HL-60 (cell line): ENCODE measurements at regions not wholly inside any gene's neighbourhood (a gene's known extent, or its start where the extent isn't known, plus 50 kb on each side); places are given as distances from the start of the nearest gene placed in this dataset.
"Not testable (repeated sequence)": the region's sequence is repeated elsewhere in the genome, so short reads cannot be mapped to it uniquely, and the experiment has no call there.

Experiments
- DNase-seq, 2 experiments: peaks; one replicate each; pipeline ENCODE4 v3.0.0-alpha.2; 2010 to 2020; ENCODE audit warnings: low read depth in 1 of 2, low spot score in 1 of 2
- H3K27ac ChIP-seq: fragments of 250-450 bp; sonication (Bioruptor Pico); replicated peaks from 2 replicates; pipeline ENCODE4 v1.5.1; 2020; ENCODE audit warnings: mild to moderate bottlenecking, moderate library complexity
- H3K27me3 ChIP-seq: fragments of 250-450 bp; sonication (Bioruptor Pico); 2 replicates; pipeline ENCODE4 v1.5.1; 2021; ENCODE audit warnings: mild to moderate bottlenecking, moderate library complexity; ENCODE audit not compliant: insufficient read depth, poor library complexity, severe bottlenecking
- H3K4me3 ChIP-seq: replicated peaks from 2 replicates; pipeline ENCODE4 v1.5.1; 2011; ENCODE audit warnings: mild to moderate bottlenecking, control low read depth, low read length; ENCODE audit not compliant: insufficient read depth
- GABPA ChIP-seq: IDR thresholded peaks from 2 replicates; pipeline ENCODE4 v1.6.1; 2012; ENCODE audit warnings: low read depth
- POLR2AphosphoS5 ChIP-seq: IDR thresholded peaks from 2 replicates; pipeline ENCODE4 v1.6.1; 2012; ENCODE audit warnings: low read depth
- SPI1 ChIP-seq: IDR thresholded peaks from 2 replicates; pipeline ENCODE4 v1.6.1; 2012; ENCODE audit warnings: low read depth, mild to moderate bottlenecking, borderline replicate concordance
- TF ChIP-seq, protein P1 (sequence below): IDR thresholded peaks from one replicate; pipeline ENCODE4 v1.5.1; 2011; ENCODE audit warnings: low read length, control low read depth, inconsistent platforms; ENCODE audit not compliant: insufficient read depth
- TF ChIP-seq, protein P2 (sequence below): IDR thresholded peaks from 2 replicates; pipeline ENCODE4 v1.6.1; 2012; ENCODE audit warnings: low read depth; ENCODE audit not compliant: insufficient replicate concordance

DNA sequence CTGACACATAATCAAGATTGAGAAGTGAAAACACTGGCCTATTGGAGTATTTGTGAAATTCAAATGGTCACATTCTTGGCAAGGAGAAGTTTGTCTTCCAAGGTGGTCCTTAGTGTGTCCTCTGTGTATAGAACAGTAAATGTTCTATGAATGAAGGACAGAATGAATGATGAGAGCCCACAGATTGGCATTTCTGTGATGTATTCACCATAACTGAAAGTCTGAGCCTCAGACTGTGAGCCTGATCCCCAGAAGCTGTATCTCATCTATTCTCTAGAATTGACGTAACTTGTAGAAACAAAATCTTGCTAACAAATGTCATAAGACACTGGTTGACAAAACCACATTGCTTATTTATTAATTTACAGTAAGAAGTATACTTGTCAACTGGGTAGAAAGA lies 111.5 kb upstream of the ETV3 start:
- Histone ChIP-seq H3K27me3 (peaks cover 2% of the 10 kb centered on the region), H3K27ac (no peak overlapping the region), H3K4me3 (no peak overlapping the region)
- no peak for DNase-seq
- TF ChIP-seq, protein P1, sequence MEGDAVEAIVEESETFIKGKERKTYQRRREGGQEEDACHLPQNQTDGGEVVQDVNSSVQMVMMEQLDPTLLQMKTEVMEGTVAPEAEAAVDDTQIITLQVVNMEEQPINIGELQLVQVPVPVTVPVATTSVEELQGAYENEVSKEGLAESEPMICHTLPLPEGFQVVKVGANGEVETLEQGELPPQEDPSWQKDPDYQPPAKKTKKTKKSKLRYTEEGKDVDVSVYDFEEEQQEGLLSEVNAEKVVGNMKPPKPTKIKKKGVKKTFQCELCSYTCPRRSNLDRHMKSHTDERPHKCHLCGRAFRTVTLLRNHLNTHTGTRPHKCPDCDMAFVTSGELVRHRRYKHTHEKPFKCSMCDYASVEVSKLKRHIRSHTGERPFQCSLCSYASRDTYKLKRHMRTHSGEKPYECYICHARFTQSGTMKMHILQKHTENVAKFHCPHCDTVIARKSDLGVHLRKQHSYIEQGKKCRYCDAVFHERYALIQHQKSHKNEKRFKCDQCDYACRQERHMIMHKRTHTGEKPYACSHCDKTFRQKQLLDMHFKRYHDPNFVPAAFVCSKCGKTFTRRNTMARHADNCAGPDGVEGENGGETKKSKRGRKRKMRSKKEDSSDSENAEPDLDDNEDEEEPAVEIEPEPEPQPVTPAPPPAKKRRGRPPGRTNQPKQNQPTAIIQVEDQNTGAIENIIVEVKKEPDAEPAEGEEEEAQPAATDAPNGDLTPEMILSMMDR, result no peak
- TF ChIP-seq POLR2AphosphoS5, result no peak
- TF ChIP-seq SPI1, result no peak

GRCh38 chr1:157249326-157249725 lies 111.1 kb upstream of the ETV3 start:
- H3K27me3 ChIP-seq, result peaks cover 5% of the 10 kb centered on the region
- DNase-seq, result no peak
- no peak overlapping the region for H3K4me3 ChIP-seq
- TF ChIP-seq POLR2AphosphoS5 (no peak), SPI1 (no peak)
- TF ChIP-seq, protein P2, sequence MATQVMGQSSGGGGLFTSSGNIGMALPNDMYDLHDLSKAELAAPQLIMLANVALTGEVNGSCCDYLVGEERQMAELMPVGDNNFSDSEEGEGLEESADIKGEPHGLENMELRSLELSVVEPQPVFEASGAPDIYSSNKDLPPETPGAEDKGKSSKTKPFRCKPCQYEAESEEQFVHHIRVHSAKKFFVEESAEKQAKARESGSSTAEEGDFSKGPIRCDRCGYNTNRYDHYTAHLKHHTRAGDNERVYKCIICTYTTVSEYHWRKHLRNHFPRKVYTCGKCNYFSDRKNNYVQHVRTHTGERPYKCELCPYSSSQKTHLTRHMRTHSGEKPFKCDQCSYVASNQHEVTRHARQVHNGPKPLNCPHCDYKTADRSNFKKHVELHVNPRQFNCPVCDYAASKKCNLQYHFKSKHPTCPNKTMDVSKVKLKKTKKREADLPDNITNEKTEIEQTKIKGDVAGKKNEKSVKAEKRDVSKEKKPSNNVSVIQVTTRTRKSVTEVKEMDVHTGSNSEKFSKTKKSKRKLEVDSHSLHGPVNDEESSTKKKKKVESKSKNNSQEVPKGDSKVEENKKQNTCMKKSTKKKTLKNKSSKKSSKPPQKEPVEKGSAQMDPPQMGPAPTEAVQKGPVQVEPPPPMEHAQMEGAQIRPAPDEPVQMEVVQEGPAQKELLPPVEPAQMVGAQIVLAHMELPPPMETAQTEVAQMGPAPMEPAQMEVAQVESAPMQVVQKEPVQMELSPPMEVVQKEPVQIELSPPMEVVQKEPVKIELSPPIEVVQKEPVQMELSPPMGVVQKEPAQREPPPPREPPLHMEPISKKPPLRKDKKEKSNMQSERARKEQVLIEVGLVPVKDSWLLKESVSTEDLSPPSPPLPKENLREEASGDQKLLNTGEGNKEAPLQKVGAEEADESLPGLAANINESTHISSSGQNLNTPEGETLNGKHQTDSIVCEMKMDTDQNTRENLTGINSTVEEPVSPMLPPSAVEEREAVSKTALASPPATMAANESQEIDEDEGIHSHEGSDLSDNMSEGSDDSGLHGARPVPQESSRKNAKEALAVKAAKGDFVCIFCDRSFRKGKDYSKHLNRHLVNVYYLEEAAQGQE, result no peak
- H3K27ac ChIP-seq, result no peak overlapping the region

GRCh38 chr1:157247764-157248049 lies 109.5 kb upstream of the ETV3 start:
- not testable (repeated sequence) for H3K27ac ChIP-seq, H3K27me3 ChIP-seq, DNase-seq, H3K4me3 ChIP-seq

DNA sequence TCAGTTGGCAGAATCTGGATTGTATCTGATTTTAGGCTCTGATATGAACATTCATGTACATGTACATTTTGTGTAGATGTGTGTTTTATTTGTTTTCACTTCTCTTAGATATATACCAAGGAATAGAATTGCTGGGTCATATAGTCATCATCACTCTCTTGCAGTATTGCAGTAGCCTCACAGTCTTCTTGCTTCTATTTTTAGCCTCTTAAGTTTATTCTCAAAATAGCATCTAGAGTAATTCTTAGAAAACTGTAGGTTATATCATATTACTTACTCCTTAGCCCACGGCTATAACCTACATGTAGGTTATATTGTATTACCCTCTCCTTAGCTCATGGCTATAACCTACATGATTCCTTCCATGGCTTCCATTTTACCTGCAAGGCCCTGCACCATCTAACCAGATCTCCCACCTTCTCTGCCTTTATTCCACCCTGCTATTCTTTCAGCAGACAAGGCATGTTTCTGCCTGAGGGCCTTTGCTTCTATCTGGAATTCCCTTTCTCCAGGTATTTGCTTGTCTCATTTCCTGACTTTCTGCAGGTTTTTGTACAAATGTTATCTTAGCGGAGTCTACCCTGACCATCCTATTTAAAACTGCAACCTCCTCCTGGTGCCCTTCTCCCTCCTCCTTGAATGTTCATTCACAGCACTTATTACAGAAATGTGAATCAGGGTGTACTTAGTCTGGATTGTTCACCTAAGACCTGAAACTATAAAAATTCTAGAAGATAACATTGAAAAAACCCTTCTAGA lies 109.0 kb upstream of the ETV3 start:
- TF ChIP-seq, protein P2, result no peak
- TF ChIP-seq POLR2AphosphoS5 (no peak), SPI1 (no peak), GABPA (no peak)
- TF ChIP-seq, protein P1, result no peak
- H3K27me3 ChIP-seq, result peaks cover 5% of the 10 kb centered on the region
- no peak overlapping the region for H3K27ac ChIP-seq
- no peak overlapping the region for H3K4me3 ChIP-seq
- no peak for DNase-seq

GRCh38 chr1:157245823-157246222 lies 107.6 kb upstream of the ETV3 start:
- no peak overlapping the region for H3K27ac ChIP-seq
- no peak overlapping the region for H3K4me3 ChIP-seq
- TF ChIP-seq POLR2AphosphoS5 (no peak), GABPA (no peak), SPI1 (no peak)
- TF ChIP-seq, protein P1, result no peak
- TF ChIP-seq, protein P2, result no peak
- no peak for DNase-seq
- peaks cover 5% of the 10 kb centered on the region for H3K27me3 ChIP-seq
